HCT116 (cell line): ENCODE measurements at regions not wholly inside any gene's neighbourhood (a gene's known extent, or its start where the extent isn't known, plus 50 kb on each side); places are given as distances from the start of the nearest gene placed in this dataset.

Experiments used
- ATAC-seq: fragments of 200-7000 bp; cut with Tn5 transposase; 2 replicates; pipeline ENCODE4 v1.9.1; 2020; ENCODE audit warnings: mild to moderate bottlenecking, moderate library complexity
- BruUV-seq: library from RNA; stranded (reverse); fragments of 400-500 nt; replicated peaks from 2 replicates; lab custom pipeline; 2021; lab: Mats Ljungman, UMichigan
- CTCF ChIA-PET: fragments of 300-600 bp; sonication (Branson Sonifier 250); formaldehyde crosslinking; loops from one replicate; lab custom pipeline; 2021; ENCODE audit warnings: antibody characterized with exemption; lab: Charles Lee
- POLR2A ChIA-PET: fragments of 300-600, 350-600 bp; sonication (Branson Sonifier 250); formaldehyde crosslinking; loops from one replicate; lab custom pipeline; 2021; ENCODE audit warnings: antibody characterized with exemption; lab: Charles Lee
- RAD21 ChIA-PET, 2 experiments: fragments of 300-600 bp; sonication (Branson Sonifier 250); formaldehyde crosslinking; loops; one replicate each; lab custom pipeline; 2023; ENCODE audit warnings: low total read pairs in 2 of 2; ENCODE audit not compliant: uncharacterized antibody in 2 of 2, unreplicated experiment in 2 of 2, low non-redundant PET in 1 of 2; lab: Charles Lee
- DNase-seq: peaks from one replicate; pipeline ENCODE4 v3.0.0-alpha.2; 2010; ENCODE audit warnings: low read depth, low spot score
- H2AFZ ChIP-seq: fragments of 200-600 bp; shearing (Covaris generic), sonication (generic); 2 replicates; pipeline ENCODE4 v1.6.1; 2017; ENCODE audit warnings: low read depth, mixed run types, mixed read lengths, antibody characterized with exemption, low read length; ENCODE audit not compliant: poor library complexity, severe bottlenecking
- H3K27ac ChIP-seq: 2 replicates; pipeline ENCODE4 v1.5.1; 2012; ENCODE audit warnings: low read depth, low read length
- H3K27me3 ChIP-seq: fragments of 200-600 bp; sonication (generic); 2 replicates; pipeline ENCODE4 v1.6.1; 2016; ENCODE audit warnings: mixed run types, low read length, mixed read lengths; ENCODE audit not compliant: insufficient read depth
- H3K36me3 ChIP-seq, 2 experiments: fragments of 200-500 bp in 1 of 2; fragments of 200-600 bp in 1 of 2; sonication (Bioruptor generic) in 1 of 2; sonication (generic) in 1 of 2; 2 replicates each; pipeline versions ENCODE4 v1.5.1 to v1.6.1; 2014 to 2016; ENCODE audit warnings: low read length in 2 of 2, inconsistent platforms in 1 of 2, mixed read lengths in 1 of 2, mixed run types in 1 of 2; ENCODE audit not compliant: insufficient read depth in 2 of 2, control insufficient read depth in 1 of 2
- H3K4me1 ChIP-seq, 2 experiments: fragments of 200-600 bp in 1 of 2; sonication (generic) in 1 of 2; 2 replicates each; pipeline versions ENCODE4 v1.5.1 to v1.6.1; 2012 to 2017; ENCODE audit warnings: low read length in 2 of 2, inconsistent platforms in 1 of 2, mild to moderate bottlenecking in 1 of 2, mixed read lengths in 1 of 2, mixed run types in 1 of 2, moderate library complexity in 1 of 2; ENCODE audit not compliant: insufficient read depth in 2 of 2, control insufficient read depth in 1 of 2
- H3K4me2 ChIP-seq: fragments of 200-600 bp; sonication (generic); 2 replicates; pipeline ENCODE4 v1.6.1; 2017; ENCODE audit warnings: mixed run types, low read length, mixed read lengths
- H3K4me3 ChIP-seq, 2 experiments: fragments of 200-600 bp in 1 of 2; sonication (generic) in 1 of 2; replicated peaks in 1 of 2; 2 replicates each; pipeline ENCODE4 v1.5.1; 2011 to 2016; ENCODE audit warnings: low read length in 2 of 2, control low read depth in 1 of 2, low read depth in 1 of 2, mild to moderate bottlenecking in 1 of 2, mixed read lengths in 1 of 2, mixed run types in 1 of 2
- H3K79me2 ChIP-seq: fragments of 200-600 bp; sonication (generic); 2 replicates; pipeline ENCODE4 v1.6.1; 2017; ENCODE audit warnings: mild to moderate bottlenecking, mixed run types, low read length, moderate library complexity, mixed read lengths; ENCODE audit not compliant: insufficient read depth
- H3K9ac ChIP-seq: fragments of 200-600 bp; sonication (generic); 2 replicates; pipeline ENCODE4 v1.6.1; 2016; ENCODE audit warnings: low read length, mixed read lengths
- H3K9me2 ChIP-seq: fragments of 200-600 bp; sonication (generic), shearing (Covaris generic); 2 replicates; pipeline ENCODE4 v1.6.1; 2017; ENCODE audit warnings: mixed run types, mild to moderate bottlenecking, moderate library complexity; ENCODE audit not compliant: insufficient read depth
- H3K9me3 ChIP-seq, 2 experiments: fragments of 200-500 bp in 1 of 2; fragments of 200-600 bp in 1 of 2; sonication (Bioruptor generic) in 1 of 2; sonication (generic) in 1 of 2; 2 replicates each; pipeline ENCODE4 v1.6.1; 2014 to 2017; ENCODE audit warnings: low read length in 2 of 2, mixed read lengths in 2 of 2, inconsistent platforms in 1 of 2, low read depth in 1 of 2, mild to moderate bottlenecking in 1 of 2, mixed run types in 1 of 2, moderate library complexity in 1 of 2; ENCODE audit not compliant: control insufficient read depth in 1 of 2, insufficient read depth in 1 of 2
- H4K20me1 ChIP-seq: fragments of 200-600 bp; sonication (generic), shearing (Covaris generic); 2 replicates; pipeline ENCODE4 v1.6.1; 2017; ENCODE audit warnings: mixed run types, mild to moderate bottlenecking, moderate library complexity; ENCODE audit not compliant: insufficient read depth
- ELF1 ChIP-seq: IDR thresholded peaks from 2 replicates; pipeline ENCODE4 v1.6.1; 2012; ENCODE audit warnings: low read depth, borderline replicate concordance
- EZH2phosphoT487 ChIP-seq: fragments of 200-600 bp; IDR thresholded peaks from 2 replicates; pipeline ENCODE4 v1.6.1; 2018; ENCODE audit warnings: antibody characterized with exemption, borderline replicate concordance
- FOSL1 ChIP-seq: IDR thresholded peaks from 2 replicates; pipeline ENCODE4 v1.6.1; 2012; ENCODE audit warnings: low read depth
- MAX ChIP-seq: IDR thresholded peaks from 2 replicates; pipeline ENCODE4 v1.6.1; 2012
- POLR2AphosphoS5 ChIP-seq: IDR thresholded peaks from 2 replicates; pipeline ENCODE4 v1.6.1; 2011; ENCODE audit warnings: mild to moderate bottlenecking, low read depth, low read length, moderate library complexity
- RAD21 ChIP-seq: IDR thresholded peaks from 2 replicates; pipeline ENCODE4 v1.6.1; 2012; ENCODE audit warnings: low read depth, mild to moderate bottlenecking
- SIN3A ChIP-seq: IDR thresholded peaks from 2 replicates; pipeline ENCODE4 v1.6.1; 2012; ENCODE audit warnings: low read depth
- ZNF274 ChIP-seq: fragments of 200-500 bp; sonication (Bioruptor generic); IDR thresholded peaks from 2 replicates; pipeline ENCODE4 v1.6.1; 2014; ENCODE audit warnings: mild to moderate bottlenecking, low read depth, low read length, inconsistent platforms
- intact Hi-C: fragments of 100-400 bp; cut with micrococcal nuclease; formaldehyde crosslinking; loops from 2 replicates; pipeline ENCODE4 v1.10.0; 2022
- TF ChIP-seq, protein P1 (sequence below): IDR thresholded peaks from 2 replicates; pipeline ENCODE4 v1.6.1; 2012; ENCODE audit warnings: low read depth
- TF ChIP-seq, protein P2 (sequence below), 3 experiments: fragments of 200-600 bp in 1 of 3; sonication (generic) in 1 of 3; IDR thresholded peaks in 2 of 3; conservative IDR thresholded peaks in 1 of 3; 2 replicates each; pipeline ENCODE4 v1.5.1; 2012 to 2017; ENCODE audit warnings: low read depth in 2 of 3, low read length in 2 of 3, antibody characterized with exemption in 1 of 3, borderline replicate concordance in 1 of 3, control low read depth in 1 of 3, mild to moderate bottlenecking in 1 of 3, mixed read lengths in 1 of 3, mixed run types in 1 of 3, moderate library complexity in 1 of 3; ENCODE audit not compliant: insufficient read depth in 1 of 3

DNA sequence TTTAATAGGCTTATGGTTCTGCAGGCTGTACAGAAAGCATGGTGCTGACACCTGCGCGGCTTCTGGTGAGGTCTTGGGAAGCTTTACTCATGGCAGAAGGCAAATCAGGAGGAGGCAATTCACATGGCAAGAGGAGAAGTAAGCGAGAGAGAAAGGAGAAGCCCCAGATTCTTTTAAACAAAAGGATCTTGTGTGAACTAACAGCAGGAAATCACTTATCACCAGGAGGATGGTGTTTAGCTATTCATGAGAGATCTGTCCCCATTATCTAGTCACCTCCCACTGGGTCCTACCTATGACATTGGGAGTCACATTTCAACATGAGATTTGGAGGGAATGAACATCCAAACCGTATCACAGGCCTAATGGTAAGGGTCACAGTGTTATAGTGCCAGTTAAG, 678.0 kb upstream of the KCND2 start:
- H3K9me3 ChIP-seq: no peaks in the 10 kb centered on the region
- intact Hi-C loops: no loop called here
- TF ChIP-seq POLR2AphosphoS5: no peak
- TF ChIP-seq, protein P1, sequence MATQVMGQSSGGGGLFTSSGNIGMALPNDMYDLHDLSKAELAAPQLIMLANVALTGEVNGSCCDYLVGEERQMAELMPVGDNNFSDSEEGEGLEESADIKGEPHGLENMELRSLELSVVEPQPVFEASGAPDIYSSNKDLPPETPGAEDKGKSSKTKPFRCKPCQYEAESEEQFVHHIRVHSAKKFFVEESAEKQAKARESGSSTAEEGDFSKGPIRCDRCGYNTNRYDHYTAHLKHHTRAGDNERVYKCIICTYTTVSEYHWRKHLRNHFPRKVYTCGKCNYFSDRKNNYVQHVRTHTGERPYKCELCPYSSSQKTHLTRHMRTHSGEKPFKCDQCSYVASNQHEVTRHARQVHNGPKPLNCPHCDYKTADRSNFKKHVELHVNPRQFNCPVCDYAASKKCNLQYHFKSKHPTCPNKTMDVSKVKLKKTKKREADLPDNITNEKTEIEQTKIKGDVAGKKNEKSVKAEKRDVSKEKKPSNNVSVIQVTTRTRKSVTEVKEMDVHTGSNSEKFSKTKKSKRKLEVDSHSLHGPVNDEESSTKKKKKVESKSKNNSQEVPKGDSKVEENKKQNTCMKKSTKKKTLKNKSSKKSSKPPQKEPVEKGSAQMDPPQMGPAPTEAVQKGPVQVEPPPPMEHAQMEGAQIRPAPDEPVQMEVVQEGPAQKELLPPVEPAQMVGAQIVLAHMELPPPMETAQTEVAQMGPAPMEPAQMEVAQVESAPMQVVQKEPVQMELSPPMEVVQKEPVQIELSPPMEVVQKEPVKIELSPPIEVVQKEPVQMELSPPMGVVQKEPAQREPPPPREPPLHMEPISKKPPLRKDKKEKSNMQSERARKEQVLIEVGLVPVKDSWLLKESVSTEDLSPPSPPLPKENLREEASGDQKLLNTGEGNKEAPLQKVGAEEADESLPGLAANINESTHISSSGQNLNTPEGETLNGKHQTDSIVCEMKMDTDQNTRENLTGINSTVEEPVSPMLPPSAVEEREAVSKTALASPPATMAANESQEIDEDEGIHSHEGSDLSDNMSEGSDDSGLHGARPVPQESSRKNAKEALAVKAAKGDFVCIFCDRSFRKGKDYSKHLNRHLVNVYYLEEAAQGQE: no peak
- TF ChIP-seq MAX: no peak
- TF ChIP-seq RAD21: no peak
- TF ChIP-seq ELF1: no peak
- no peak for TF ChIP-seq ZNF274
- TF ChIP-seq EZH2phosphoT487: no peak
- TF ChIP-seq FOSL1: no peak
- TF ChIP-seq, protein P2, sequence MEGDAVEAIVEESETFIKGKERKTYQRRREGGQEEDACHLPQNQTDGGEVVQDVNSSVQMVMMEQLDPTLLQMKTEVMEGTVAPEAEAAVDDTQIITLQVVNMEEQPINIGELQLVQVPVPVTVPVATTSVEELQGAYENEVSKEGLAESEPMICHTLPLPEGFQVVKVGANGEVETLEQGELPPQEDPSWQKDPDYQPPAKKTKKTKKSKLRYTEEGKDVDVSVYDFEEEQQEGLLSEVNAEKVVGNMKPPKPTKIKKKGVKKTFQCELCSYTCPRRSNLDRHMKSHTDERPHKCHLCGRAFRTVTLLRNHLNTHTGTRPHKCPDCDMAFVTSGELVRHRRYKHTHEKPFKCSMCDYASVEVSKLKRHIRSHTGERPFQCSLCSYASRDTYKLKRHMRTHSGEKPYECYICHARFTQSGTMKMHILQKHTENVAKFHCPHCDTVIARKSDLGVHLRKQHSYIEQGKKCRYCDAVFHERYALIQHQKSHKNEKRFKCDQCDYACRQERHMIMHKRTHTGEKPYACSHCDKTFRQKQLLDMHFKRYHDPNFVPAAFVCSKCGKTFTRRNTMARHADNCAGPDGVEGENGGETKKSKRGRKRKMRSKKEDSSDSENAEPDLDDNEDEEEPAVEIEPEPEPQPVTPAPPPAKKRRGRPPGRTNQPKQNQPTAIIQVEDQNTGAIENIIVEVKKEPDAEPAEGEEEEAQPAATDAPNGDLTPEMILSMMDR (IDR thresholded peaks at IDR 0.05 in 2 of 3, conservative IDR thresholded peaks at IDR 0.05 in 1 of 3; ENCODE audit: borderline replicate concordance in 1 of 3, insufficient read depth in 1 of 3, low read depth in 2 of 3, low read length in 2 of 3): no peak
- no peak for TF ChIP-seq SIN3A
- no peak overlapping the region for H3K27ac ChIP-seq
- DNase-seq (no peak), ATAC-seq (no peak)
- H3K27me3 ChIP-seq: no peaks in the 10 kb centered on the region
- H3K9ac ChIP-seq: no peak overlapping the region
- no peaks in the 10 kb centered on the region for H3K4me1 ChIP-seq
- BruUV-seq: no TSS peak
- no peaks in the 10 kb centered on the region for H3K36me3 ChIP-seq
- ChIA-PET POLR2A (no interaction called here), CTCF (no interaction called here), RAD21 (no interaction called here)
- H3K4me2 ChIP-seq: no peak overlapping the region
- no peak overlapping the region for H2AFZ ChIP-seq
- no peaks in the 10 kb centered on the region for H4K20me1 ChIP-seq
- H3K4me3 ChIP-seq: no peak overlapping the region
- H3K9me2 ChIP-seq: no peaks in the 10 kb centered on the region
- H3K79me2 ChIP-seq: no peaks in the 10 kb centered on the region
